Panc1 (cell line): ENCODE measurements at regions not wholly inside any gene's neighbourhood (a gene's known extent, or its start where the extent isn't known, plus 50 kb on each side); places are given as distances from the start of the nearest gene placed in this dataset.

Source experiments
- CTCF ChIP-seq: fragments of 450-650 bp; IDR thresholded peaks from 2 replicates; pipeline ENCODE4 v1.5.1; 2017; ENCODE audit warnings: mild to moderate bottlenecking
- POLR2AphosphoS5 ChIP-seq: IDR thresholded peaks from 2 replicates; pipeline ENCODE4 v1.6.1; 2012; ENCODE audit warnings: mild to moderate bottlenecking, low read depth, low read length, moderate library complexity
- REST ChIP-seq, 2 experiments: IDR thresholded peaks; 2 replicates each; pipeline ENCODE4 v1.6.1; 2011 to 2012; ENCODE audit warnings: low read depth in 2 of 2, control low read depth in 1 of 2, low read length in 1 of 2, mild to moderate bottlenecking in 1 of 2, moderate library complexity in 1 of 2; ENCODE audit not compliant: insufficient read depth in 1 of 2
- TCF7L2 ChIP-seq: IDR thresholded peaks from 2 replicates; pipeline ENCODE4 v1.6.1; 2011; ENCODE audit warnings: mild to moderate bottlenecking, low read depth, low read length, inconsistent platforms

GRCh38 chr4:11881947-11882346, 453.3 kb upstream of the HS3ST1 start:
- TF ChIP-seq CTCF (no peak), TCF7L2 (no peak), POLR2AphosphoS5 (no peak), REST (IDR thresholded peaks at IDR 0.05; ENCODE audit: insufficient read depth in 1 of 2, low read depth in 2 of 2, low read length in 1 of 2) (no peak)
